ENCODE measurements at regions not wholly inside any gene's neighbourhood (a gene's known extent, or its start where the extent isn't known, plus 50 kb on each side); places are given as distances from the start of the nearest gene placed in this dataset.

GRCh38 chr4:148497258-148497657 is 55.0 kb upstream of the NR3C2 start:
- no peak overlapping the region for H3K27ac Mint-ChIP-seq
- no peaks in the 10 kb centered on the region for H3K4me1 Mint-ChIP-seq (ENCODE audit: low read depth)
- no peak overlapping the region for H3K4me3 Mint-ChIP-seq
- H3K27me3 Mint-ChIP-seq (ENCODE audit: low read depth): no peaks in the 10 kb centered on the region
- no peaks in the 10 kb centered on the region for H3K9me3 Mint-ChIP-seq
- no peak for DNase-seq (ENCODE audit: low spot score)
- H3K36me3 Mint-ChIP-seq (ENCODE audit: low read depth): no peaks in the 10 kb centered on the region

- Mint-ChIP-seq H3K36me3 (ENCODE audit: low read depth) (no peaks in the 10 kb centered on the region), H3K27me3 (ENCODE audit: low read depth) (no peaks in the 10 kb centered on the region), H3K4me3 (no peak overlapping the region), H3K9me3 (no peaks in the 10 kb centered on the region), H3K4me1 (ENCODE audit: low read depth) (no peaks in the 10 kb centered on the region), H3K27ac (no peak overlapping the region)
- DNase-seq (ENCODE audit: low spot score): no peak
Observed at GRCh38 chr4:148495463-148495862, 53.2 kb upstream of the NR3C2 start.

All from T-helper 2 cell treated with Interferon-gamma antibody and Interleukin-4, amounts not matched to agents 5 μg/mL and 100 μg/mL, for 36 hours (primary cell).